ENCODE measurements at regions not wholly inside any gene's neighbourhood (a gene's known extent, or its start where the extent isn't known, plus 50 kb on each side); places are given as distances from the start of the nearest gene placed in this dataset.
A peak's percentile ranks its signal among the peaks of the same experiment; 100 is the strongest.

GRCh38 chr6:44058617-44059358 lies 68.5 kb downstream of the MRPL14 start (continued):
- TF ChIP-seq ZNF607 (CRISPR knock-in tag; IDR thresholded peaks at IDR 0.05; ENCODE audit: borderline replicate concordance) (peak; percentile 62; the same call in 1 of the 2 replicates), PITX1 (CRISPR knock-in tag; IDR thresholded peaks at IDR 0.05) (0 out of 2 replicates have a peak, but pooled peaks have one; percentile 29), ZNF772 (CRISPR knock-in tag; IDR thresholded peaks at IDR 0.05) (0 out of 2 replicates have a peak, but pooled peaks have one; percentile 39), ZBTB8A (CRISPR knock-in tag; IDR thresholded peaks at IDR 0.05; ENCODE audit: borderline replicate concordance, low read depth) (no peak), MTF2 (CRISPR knock-in tag; IDR thresholded peaks at IDR 0.05; ENCODE audit: borderline replicate concordance) (no peak), ZNF616 (CRISPR knock-in tag; IDR thresholded peaks at IDR 0.05; ENCODE audit: low read depth) (0 out of 2 replicates have a peak, but pooled peaks have one; percentile 69), ZNF276 (CRISPR knock-in tag; IDR thresholded peaks at IDR 0.05; ENCODE audit: low read depth) (no peak), MXI1 (IDR thresholded peaks at IDR 0.05; ENCODE audit: borderline replicate concordance, low read depth, low read length) (peak; percentile 72; the same call in 1 of the 3 replicates), STAT5B (CRISPR knock-in tag; IDR thresholded peaks at IDR 0.05) (no peak), ZNF775 (CRISPR knock-in tag; IDR thresholded peaks at IDR 0.05; ENCODE audit: borderline replicate concordance) (no peak), ZUFSP (CRISPR knock-in tag; IDR thresholded peaks at IDR 0.05; ENCODE audit: borderline replicate concordance) (no peak), HMG20B (CRISPR knock-in tag; conservative IDR thresholded peaks at IDR 0.05) (no peak), BCL3 (CRISPR knock-in tag; IDR thresholded peaks at IDR 0.05) (no peak), ARID5B (CRISPR knock-in tag; IDR thresholded peaks at IDR 0.05) (peak; percentile 81; the same call in 1 of the 2 replicates), FOXM1 (CRISPR knock-in tag; IDR thresholded peaks at IDR 0.05) (no peak), EZH2 (conservative IDR thresholded peaks at IDR 0.05; ENCODE audit: low read depth, low read length) (no peak), SRSF9 (IDR thresholded peaks at IDR 0.05; ENCODE audit: borderline replicate concordance, insufficient read depth, low read depth, low read length, poor library complexity, severe bottlenecking) (no peak), TEAD3 (CRISPR knock-in tag; optimal IDR thresholded peaks at IDR 0.05; ENCODE audit: borderline replicate concordance) (no peak)
